ENCODE measurements at regions not wholly inside any gene's neighbourhood (a gene's known extent, or its start where the extent isn't known, plus 50 kb on each side); places are given as distances from the start of the nearest gene placed in this dataset.

DNA sequence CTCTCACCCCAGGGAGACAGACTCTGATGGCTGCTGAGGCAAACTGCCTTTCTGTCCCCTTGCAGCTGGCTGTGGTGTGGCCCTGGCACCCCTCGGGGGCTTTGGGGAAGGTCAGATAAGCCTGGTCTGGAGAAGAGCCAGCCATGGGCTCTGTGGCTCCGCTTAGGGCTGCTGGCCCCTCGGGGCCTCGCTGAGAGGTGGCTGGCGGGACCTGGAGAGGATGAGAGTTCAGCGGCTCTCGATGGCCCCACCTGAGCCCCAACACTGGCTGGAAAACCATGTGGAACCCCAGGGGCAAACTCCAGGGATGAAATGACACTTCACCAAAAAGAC lies 56.1 kb upstream of the ASAP2 start:
- WGBS, 2 donors, result 84 to 88% methylated on average over 7 of the region's 7 CpGs
- no peaks in the 10 kb centered on the region for H3K27me3 ChIP-seq
- TF ChIP-seq, protein P1, sequence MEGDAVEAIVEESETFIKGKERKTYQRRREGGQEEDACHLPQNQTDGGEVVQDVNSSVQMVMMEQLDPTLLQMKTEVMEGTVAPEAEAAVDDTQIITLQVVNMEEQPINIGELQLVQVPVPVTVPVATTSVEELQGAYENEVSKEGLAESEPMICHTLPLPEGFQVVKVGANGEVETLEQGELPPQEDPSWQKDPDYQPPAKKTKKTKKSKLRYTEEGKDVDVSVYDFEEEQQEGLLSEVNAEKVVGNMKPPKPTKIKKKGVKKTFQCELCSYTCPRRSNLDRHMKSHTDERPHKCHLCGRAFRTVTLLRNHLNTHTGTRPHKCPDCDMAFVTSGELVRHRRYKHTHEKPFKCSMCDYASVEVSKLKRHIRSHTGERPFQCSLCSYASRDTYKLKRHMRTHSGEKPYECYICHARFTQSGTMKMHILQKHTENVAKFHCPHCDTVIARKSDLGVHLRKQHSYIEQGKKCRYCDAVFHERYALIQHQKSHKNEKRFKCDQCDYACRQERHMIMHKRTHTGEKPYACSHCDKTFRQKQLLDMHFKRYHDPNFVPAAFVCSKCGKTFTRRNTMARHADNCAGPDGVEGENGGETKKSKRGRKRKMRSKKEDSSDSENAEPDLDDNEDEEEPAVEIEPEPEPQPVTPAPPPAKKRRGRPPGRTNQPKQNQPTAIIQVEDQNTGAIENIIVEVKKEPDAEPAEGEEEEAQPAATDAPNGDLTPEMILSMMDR (IDR thresholded peaks at IDR 0.05), result no peak
- no peaks in the 10 kb centered on the region for H3K4me1 ChIP-seq
- no peak overlapping the region for H3K4me3 ChIP-seq
- ATAC-seq (no peak), DNase-seq (no peak), FAIRE-seq (no peak)
- H3K27ac ChIP-seq, result no peak overlapping the region
- intact Hi-C loops (cut with DNase I), result no loop called here
- no peaks in the 10 kb centered on the region for H3K9me3 ChIP-seq
- H3K36me3 ChIP-seq, result no peaks in the 10 kb centered on the region

DNA sequence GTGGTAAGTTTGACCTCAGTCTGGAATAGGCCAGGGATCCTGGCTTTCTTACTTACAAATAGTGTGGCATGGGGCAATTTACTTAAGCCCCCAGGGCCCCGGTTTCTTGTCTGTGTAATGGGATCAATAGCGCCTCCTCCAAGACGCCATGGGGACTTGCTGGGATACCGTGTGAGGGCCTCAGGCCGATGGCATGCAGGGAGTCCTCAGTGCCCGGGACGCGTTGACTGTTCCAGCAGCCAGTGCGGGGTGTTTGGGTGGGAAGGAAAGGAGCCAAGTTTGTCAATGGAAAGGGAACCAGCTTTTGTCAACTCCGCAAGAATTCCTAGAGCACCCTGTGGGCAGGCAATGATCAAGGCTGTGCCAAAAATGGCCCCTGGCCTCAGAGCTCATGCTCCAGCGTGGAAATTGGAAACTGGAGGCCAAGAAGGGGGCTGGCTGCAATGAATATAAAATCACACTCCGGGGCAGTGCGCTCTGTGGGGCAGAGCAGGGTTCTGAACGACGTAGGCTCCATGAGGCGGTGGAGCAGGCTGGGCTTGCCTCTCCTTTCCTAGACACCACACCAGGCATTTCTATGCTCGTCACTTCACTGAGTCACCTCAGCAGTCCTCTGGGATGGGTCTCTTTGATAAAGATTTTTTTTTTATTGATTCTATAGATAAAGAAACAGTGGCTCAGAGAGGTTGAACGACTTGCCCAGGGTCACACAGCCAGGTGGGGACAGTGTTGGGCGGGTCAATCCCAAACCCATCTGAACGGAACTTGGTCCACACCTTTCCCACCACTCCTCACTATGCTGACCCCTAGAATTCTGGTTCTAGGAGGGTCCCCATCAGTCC lies 56.7 kb upstream of the ASAP2 start:
- Histone ChIP-seq H3K36me3 (no peaks in the 10 kb centered on the region), H3K4me3 (no peak overlapping the region), H3K27me3 (no peaks in the 10 kb centered on the region), H3K9me3 (no peaks in the 10 kb centered on the region), H3K4me1 (no peaks in the 10 kb centered on the region), H3K27ac (no peak overlapping the region)
- 84 to 87% methylated on average over 20 of the region's 20 CpGs for WGBS, 2 donors
- intact Hi-C loops (cut with DNase I), result loop anchor here in 1 of 3 donors (10.0 kb wide), 1 partner anchor 185 kb away; no protein-coding TSS in a partner anchor
- ATAC-seq (no peak), FAIRE-seq (no peak), DNase-seq (no peak)
- TF ChIP-seq, protein P1 (IDR thresholded peaks at IDR 0.05), result no peak

DNA sequence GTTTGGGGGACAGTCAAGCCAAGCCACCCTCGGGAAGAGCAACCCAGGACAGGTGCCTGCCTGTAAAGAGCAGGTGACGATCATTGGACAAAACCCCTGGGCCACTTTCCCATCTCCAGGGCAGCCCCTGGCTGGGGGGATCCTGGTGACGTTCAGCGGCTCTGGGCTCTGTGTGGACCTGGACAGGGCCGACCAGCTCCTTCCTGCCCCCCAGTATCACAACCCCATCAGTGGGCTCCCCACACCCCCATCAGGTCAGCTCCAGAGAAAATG lies 57.3 kb upstream of the ASAP2 start:
- no peak for FAIRE-seq

DNA sequence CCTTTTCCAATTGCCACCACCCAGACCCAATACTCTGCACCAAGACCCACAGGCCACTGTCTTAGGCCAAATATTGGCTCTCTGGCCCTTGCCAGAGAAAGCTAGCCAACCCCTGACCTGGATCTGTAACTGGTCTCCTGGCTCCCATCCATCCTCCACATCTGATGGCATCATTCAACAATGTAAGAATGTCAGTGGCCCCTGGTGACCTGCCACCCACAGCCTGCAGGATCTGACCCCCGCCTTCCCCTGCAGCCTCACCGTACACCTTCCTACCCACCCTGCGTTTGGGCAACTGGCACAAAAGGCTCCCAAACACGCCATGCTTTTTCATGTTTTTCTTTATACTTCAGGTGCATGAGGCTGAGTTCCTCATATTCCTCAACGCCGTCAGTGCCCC lies 60.0 kb upstream of the ASAP2 start:
- TF ChIP-seq, protein P1 (IDR thresholded peaks at IDR 0.05), result no peak

More for the DNA sequence above, 57.3 kb upstream of the ASAP2 start:
- WGBS, 2 donors, result 72 to 81% methylated on average over 5 of the region's 5 CpGs
- no peaks in the 10 kb centered on the region for H3K27me3 ChIP-seq
- no peaks in the 10 kb centered on the region for H3K36me3 ChIP-seq
- ATAC-seq (no peak), DNase-seq (no peak)
- intact Hi-C loops (cut with DNase I), result loop anchor here in 1 of 3 donors (10.0 kb wide), 1 partner anchor 185 kb away; no protein-coding TSS in a partner anchor
- H3K4me1 ChIP-seq, result no peaks in the 10 kb centered on the region
- no peaks in the 10 kb centered on the region for H3K9me3 ChIP-seq
- no peak overlapping the region for H3K27ac ChIP-seq
- H3K4me3 ChIP-seq, result no peak overlapping the region
- TF ChIP-seq, protein P1 (IDR thresholded peaks at IDR 0.05), result no peak

More for the DNA sequence above, 60.0 kb upstream of the ASAP2 start:
- DNase-seq, result no peak
- intact Hi-C loops (cut with DNase I), result loop anchor here in 1 of 3 donors (10.0 kb wide), 1 partner anchor 188 kb away; no protein-coding TSS in a partner anchor
- Histone ChIP-seq H3K27me3 (no peaks in the 10 kb centered on the region), H3K36me3 (no peaks in the 10 kb centered on the region), H3K9me3 (no peaks in the 10 kb centered on the region), H3K27ac (no peak overlapping the region), H3K4me3 (no peak overlapping the region), H3K4me1 (peaks cover 0 to 5% (median 0%) of the 10 kb centered on the region in 3 donors)
- FAIRE-seq, result no peak
- no peak for ATAC-seq
- WGBS, 2 donors, result 82 to 89% methylated on average over 6 of the region's 6 CpGs

Data from pancreas (tissue), 10 donors.